Panc1 (cell line): ENCODE measurements at regions not wholly inside any gene's neighbourhood (a gene's known extent, or its start where the extent isn't known, plus 50 kb on each side); places are given as distances from the start of the nearest gene placed in this dataset.

Experiments
- CTCF ChIP-seq: fragments of 450-650 bp; IDR thresholded peaks from 2 replicates; pipeline ENCODE4 v1.5.1; 2017; ENCODE audit warnings: mild to moderate bottlenecking
- POLR2AphosphoS5 ChIP-seq: IDR thresholded peaks from 2 replicates; pipeline ENCODE4 v1.6.1; 2012; ENCODE audit warnings: mild to moderate bottlenecking, low read depth, low read length, moderate library complexity
- REST ChIP-seq, 2 experiments: IDR thresholded peaks; 2 replicates each; pipeline ENCODE4 v1.6.1; 2011 to 2012; ENCODE audit warnings: low read depth in 2 of 2, control low read depth in 1 of 2, low read length in 1 of 2, mild to moderate bottlenecking in 1 of 2, moderate library complexity in 1 of 2; ENCODE audit not compliant: insufficient read depth in 1 of 2
- SIN3A ChIP-seq: IDR thresholded peaks from 2 replicates; pipeline ENCODE4 v1.6.1; 2012; ENCODE audit warnings: low read depth, mild to moderate bottlenecking, low read length, moderate library complexity, borderline replicate concordance; ENCODE audit not compliant: insufficient read depth
- TCF7L2 ChIP-seq: IDR thresholded peaks from 2 replicates; pipeline ENCODE4 v1.6.1; 2011; ENCODE audit warnings: mild to moderate bottlenecking, low read depth, low read length, inconsistent platforms

- TF ChIP-seq CTCF (no peak), POLR2AphosphoS5 (no peak), REST (IDR thresholded peaks at IDR 0.05; ENCODE audit: insufficient read depth in 1 of 2, low read depth in 2 of 2, low read length in 1 of 2) (no peak), SIN3A (no peak), TCF7L2 (no peak)
Measured at GRCh38 chr2:120587279-120587996, 148.2 kb upstream of the GLI2 start.
